GM12878 (cell line): ENCODE measurements at regions not wholly inside any gene's neighbourhood (a gene's known extent, or its start where the extent isn't known, plus 50 kb on each side); places are given as distances from the start of the nearest gene placed in this dataset.

Experiments used
- ATAC-seq: fragments of 200-7000 bp; cut with Tn5 transposase; 3 replicates; pipeline ENCODE4 v1.9.1; 2020; ENCODE audit warnings: mild to moderate bottlenecking, moderate library complexity
- BruUV-seq: library from RNA; stranded (reverse); fragments of 400-500 nt; replicated peaks from 2 replicates; lab custom pipeline; 2021; lab: Mats Ljungman, UMichigan
- CTCF ChIA-PET: fragments of 300-600 bp; sonication (Branson Sonifier 250); formaldehyde crosslinking; extraction: SDS; loops from one replicate; lab custom pipeline; 2021; ENCODE audit warnings: inconsistent platforms; lab: Yijun Ruan, JAX
- POLR2A ChIA-PET: fragments of 350-600 bp; formaldehyde crosslinking; extraction: SDS; loops from one replicate; lab custom pipeline; 2021; ENCODE audit warnings: inconsistent platforms; lab: Charles Lee
- RAD21 ChIA-PET: fragments of 300-600 bp; sonication (Branson Sonifier 250); formaldehyde crosslinking; loops from one replicate; lab custom pipeline; 2023; ENCODE audit warnings: antibody characterized with exemption; ENCODE audit not compliant: unreplicated experiment; lab: Charles Lee
- SMC1A ChIA-PET: fragments of 300-600 bp; sonication (Branson Sonifier 250); formaldehyde crosslinking; loops from one replicate; lab custom pipeline; 2023; ENCODE audit not compliant: unreplicated experiment, uncharacterized antibody; lab: Charles Lee
- DNase-seq: peaks from one replicate; pipeline ENCODE4 v3.0.0-alpha.2; 2011; ENCODE audit warnings: low read depth, low spot score
- FAIRE-seq: peaks from 3 replicates; lab custom pipeline; 2011; peaks lifted over from hg19 to GRCh38; lab: Jason Lieb, UNC
- H2AFZ ChIP-seq: 2 replicates; pipeline ENCODE4 v1.6.0; 2011; ENCODE audit warnings: low read depth, low read length, control low read depth; ENCODE audit not compliant: control insufficient read depth
- H3K27ac ChIP-seq: 2 replicates; pipeline ENCODE4 v1.5.1; 2011; ENCODE audit warnings: control low read depth; ENCODE audit not compliant: control insufficient read depth, insufficient read depth
- H3K27me3 ChIP-seq, 2 experiments: replicated peaks in 1 of 2; 2 replicates each; pipeline versions ENCODE4 v1.6.0 to v1.6.1; 2011; ENCODE audit warnings: low read length in 1 of 2; ENCODE audit not compliant: control insufficient read depth in 2 of 2, insufficient read depth in 2 of 2
- H3K36me3 ChIP-seq, 2 experiments: 2 replicates each; pipeline ENCODE4 v1.5.1; 2011; ENCODE audit warnings: low read length in 1 of 2; ENCODE audit not compliant: control insufficient read depth in 2 of 2, insufficient read depth in 2 of 2
- H3K4me1 ChIP-seq: 2 replicates; pipeline ENCODE4 v1.6.1; 2011; ENCODE audit warnings: mild to moderate bottlenecking, low read length, moderate library complexity, mixed read lengths; ENCODE audit not compliant: control insufficient read depth, insufficient read depth
- H3K4me2 ChIP-seq: 2 replicates; pipeline ENCODE4 v1.6.0; 2011; ENCODE audit warnings: control low read depth; ENCODE audit not compliant: control insufficient read depth, insufficient read depth
- H3K4me3 ChIP-seq: fragments of 200-600 bp; sonication (generic); 2 replicates; pipeline ENCODE4 v1.5.1; 2016
- H3K79me2 ChIP-seq: 2 replicates; pipeline ENCODE4 v1.6.0; 2011; ENCODE audit warnings: low read length; ENCODE audit not compliant: control insufficient read depth, insufficient read depth
- H3K9ac ChIP-seq: 2 replicates; pipeline ENCODE4 v1.8.0; 2011; ENCODE audit warnings: low read length, control low read depth, mixed read lengths; ENCODE audit not compliant: control insufficient read depth, insufficient read depth
- H3K9me3 ChIP-seq: replicated peaks from 3 replicates; pipeline ENCODE4 v1.5.1; 2011; ENCODE audit warnings: mild to moderate bottlenecking, low read length; ENCODE audit not compliant: control insufficient read depth, insufficient read depth
- H4K20me1 ChIP-seq: 2 replicates; pipeline ENCODE4 v1.6.0; 2011; ENCODE audit not compliant: control insufficient read depth, insufficient read depth
- CTCF ChIP-seq, 3 experiments: IDR thresholded peaks in 2 of 3; conservative IDR thresholded peaks in 1 of 3; 2 replicates each; pipeline ENCODE4 v1.5.1; 2011; ENCODE audit warnings: low read depth in 3 of 3, low read length in 3 of 3, mild to moderate bottlenecking in 3 of 3, control low read depth in 2 of 3, moderate library complexity in 2 of 3, inconsistent platforms in 1 of 3, mixed read lengths in 1 of 3; ENCODE audit not compliant: control insufficient read depth in 2 of 3, insufficient read depth in 1 of 3; ENCODE audit errors: extremely low read depth in 1 of 3
- JUND ChIP-seq: IDR thresholded peaks from 2 replicates; pipeline ENCODE4 v1.6.1; 2012; ENCODE audit warnings: low read depth, mild to moderate bottlenecking, low read length, improper control_type of control experiment, moderate library complexity
- MEF2B ChIP-seq: fragments of 450-650 bp; IDR thresholded peaks from 2 replicates; pipeline ENCODE4 v1.6.1; 2018; ENCODE audit warnings: mild to moderate bottlenecking, moderate library complexity; ENCODE audit not compliant: partially characterized antibody, poor library complexity, severe bottlenecking
- NR2C1 ChIP-seq: fragments of 450-650 bp; IDR thresholded peaks from 2 replicates; pipeline ENCODE4 v1.6.1; 2017; ENCODE audit warnings: antibody characterized with exemption, mild to moderate bottlenecking, moderate library complexity
- SPI1 ChIP-seq: IDR thresholded peaks from 2 replicates; pipeline ENCODE4 v1.6.1; 2011; ENCODE audit warnings: low read depth, mild to moderate bottlenecking, low read length, moderate library complexity, borderline replicate concordance; ENCODE audit not compliant: insufficient read depth
- WGBS: methylation state at CpG from one replicate; pipeline ENCODE4 v1.1.6; 2016; ENCODE audit warnings: low lambda C conversion rate; ENCODE audit not compliant: insufficient replicate concordance, insufficient coverage; ENCODE audit errors: missing lambda C conversion rate; 5-methylcytosine and 5-hydroxymethylcytosine counted together
- in situ Hi-C: fragments of 300-500 bp; cut with MboI; formaldehyde crosslinking; loops from 9 replicates; pipeline ENCODE4 v1.14.3; 2018; ENCODE audit warnings: mixed read lengths
- intact Hi-C: fragments of 100-400 bp; cut with micrococcal nuclease; formaldehyde crosslinking; loops from one replicate; pipeline ENCODE4 v1.14.2; 2022; ENCODE audit not compliant: unreplicated experiment

DNA sequence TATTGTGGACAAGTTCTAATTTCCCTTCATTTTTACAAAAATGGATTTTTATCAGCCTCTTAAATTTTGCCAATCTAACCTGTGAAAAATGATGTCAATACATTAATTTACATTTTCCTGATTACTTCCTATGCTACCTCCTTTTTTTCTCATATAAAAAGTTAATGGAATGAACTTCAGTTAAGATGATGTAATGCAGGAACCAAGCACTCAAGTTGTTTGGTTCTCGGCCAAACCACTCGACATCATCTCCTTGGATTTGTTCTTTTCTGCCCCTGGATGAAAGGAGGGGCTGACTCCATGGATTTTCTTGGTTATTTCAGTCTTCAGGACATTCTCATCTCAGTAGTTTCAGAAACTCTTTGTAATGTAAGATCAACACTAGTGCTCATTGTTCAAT lies 253.1 kb upstream of the NXPH2 start:
- intact Hi-C loops = loop anchor here (2.0 kb wide), 1 partner anchor 186 kb away; no protein-coding TSS in a partner anchor
- H3K4me1 ChIP-seq = no peaks in the 10 kb centered on the region
- H2AFZ ChIP-seq = no peak overlapping the region
- H3K79me2 ChIP-seq = no peaks in the 10 kb centered on the region
- no peaks in the 10 kb centered on the region for H4K20me1 ChIP-seq
- ChIA-PET CTCF (interaction anchor here (0.9 to 1.5 kb wide), 2 partner anchors 187 to 189 kb away, joined by 5 read pairs; no protein-coding TSS in a partner anchor), POLR2A (no interaction called here), RAD21 (no interaction called here), SMC1A (interaction anchor here (1.3 kb wide), 1 partner anchor 110 kb away, joined by 3 read pairs; no protein-coding TSS in a partner anchor)
- ATAC-seq = no peak
- no peaks in the 10 kb centered on the region for H3K9me3 ChIP-seq
- DNase-seq = no peak
- TF ChIP-seq NR2C1 = no peak
- no peak for TF ChIP-seq SPI1
- no peak for TF ChIP-seq JUND
- no peak for TF ChIP-seq CTCF (IDR thresholded peaks at IDR 0.05 in 2 of 3, conservative IDR thresholded peaks at IDR 0.05 in 1 of 3; ENCODE audit: control insufficient read depth in 2 of 3, extremely low read depth in 1 of 3, insufficient read depth in 1 of 3, low read depth in 3 of 3, low read length in 3 of 3)
- TF ChIP-seq MEF2B = no peak
- H3K9ac ChIP-seq = no peak overlapping the region
- FAIRE-seq = no peak
- 3% methylated on average over 2 of the region's 2 CpGs for WGBS
- no peak overlapping the region for H3K27ac ChIP-seq
- H3K27me3 ChIP-seq = no peaks in the 10 kb centered on the region
- no peaks in the 10 kb centered on the region for H3K36me3 ChIP-seq
- no TSS peak for BruUV-seq
- no peak overlapping the region for H3K4me2 ChIP-seq
- in situ Hi-C loops = no loop called here
- no peak overlapping the region for H3K4me3 ChIP-seq
